ENCODE measurements at regions not wholly inside any gene's neighbourhood (a gene's known extent, or its start where the extent isn't known, plus 50 kb on each side); places are given as distances from the start of the nearest gene placed in this dataset.

DNA sequence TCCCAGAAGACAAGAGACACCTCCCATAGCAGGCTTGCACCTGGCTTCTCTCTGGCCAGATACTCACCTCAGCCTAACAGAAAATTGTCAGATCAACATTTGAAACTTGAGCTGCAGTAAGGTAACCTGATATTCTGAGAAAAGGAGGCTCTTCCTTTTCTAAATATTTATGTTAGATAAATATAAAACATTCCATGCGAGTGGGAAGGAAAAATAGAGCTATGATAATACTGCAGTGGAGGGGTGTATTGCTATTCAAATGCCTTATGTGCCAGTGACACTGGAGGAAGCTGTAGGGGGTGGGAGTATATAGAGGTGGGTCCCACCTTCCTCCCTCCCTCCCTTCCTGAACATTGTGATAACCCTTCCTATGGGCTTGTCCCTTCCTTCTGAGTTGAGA, 515.5 kb upstream of the CHAC2 start:
- no peaks in the 10 kb centered on the region for H3K27me3 ChIP-seq
- no peaks in the 10 kb centered on the region for H3K36me3 ChIP-seq
- no peak for DNase-seq
- H3K9me3 ChIP-seq: no peaks in the 10 kb centered on the region
- no peak overlapping the region for H3K4me3 ChIP-seq (ENCODE audit: low read depth, low read length)
- no peaks in the 10 kb centered on the region for H3K4me1 ChIP-seq
- TF ChIP-seq, protein P1, sequence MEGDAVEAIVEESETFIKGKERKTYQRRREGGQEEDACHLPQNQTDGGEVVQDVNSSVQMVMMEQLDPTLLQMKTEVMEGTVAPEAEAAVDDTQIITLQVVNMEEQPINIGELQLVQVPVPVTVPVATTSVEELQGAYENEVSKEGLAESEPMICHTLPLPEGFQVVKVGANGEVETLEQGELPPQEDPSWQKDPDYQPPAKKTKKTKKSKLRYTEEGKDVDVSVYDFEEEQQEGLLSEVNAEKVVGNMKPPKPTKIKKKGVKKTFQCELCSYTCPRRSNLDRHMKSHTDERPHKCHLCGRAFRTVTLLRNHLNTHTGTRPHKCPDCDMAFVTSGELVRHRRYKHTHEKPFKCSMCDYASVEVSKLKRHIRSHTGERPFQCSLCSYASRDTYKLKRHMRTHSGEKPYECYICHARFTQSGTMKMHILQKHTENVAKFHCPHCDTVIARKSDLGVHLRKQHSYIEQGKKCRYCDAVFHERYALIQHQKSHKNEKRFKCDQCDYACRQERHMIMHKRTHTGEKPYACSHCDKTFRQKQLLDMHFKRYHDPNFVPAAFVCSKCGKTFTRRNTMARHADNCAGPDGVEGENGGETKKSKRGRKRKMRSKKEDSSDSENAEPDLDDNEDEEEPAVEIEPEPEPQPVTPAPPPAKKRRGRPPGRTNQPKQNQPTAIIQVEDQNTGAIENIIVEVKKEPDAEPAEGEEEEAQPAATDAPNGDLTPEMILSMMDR (IDR thresholded peaks at IDR 0.05; ENCODE audit: low read depth, low read length): no peak

DNA sequence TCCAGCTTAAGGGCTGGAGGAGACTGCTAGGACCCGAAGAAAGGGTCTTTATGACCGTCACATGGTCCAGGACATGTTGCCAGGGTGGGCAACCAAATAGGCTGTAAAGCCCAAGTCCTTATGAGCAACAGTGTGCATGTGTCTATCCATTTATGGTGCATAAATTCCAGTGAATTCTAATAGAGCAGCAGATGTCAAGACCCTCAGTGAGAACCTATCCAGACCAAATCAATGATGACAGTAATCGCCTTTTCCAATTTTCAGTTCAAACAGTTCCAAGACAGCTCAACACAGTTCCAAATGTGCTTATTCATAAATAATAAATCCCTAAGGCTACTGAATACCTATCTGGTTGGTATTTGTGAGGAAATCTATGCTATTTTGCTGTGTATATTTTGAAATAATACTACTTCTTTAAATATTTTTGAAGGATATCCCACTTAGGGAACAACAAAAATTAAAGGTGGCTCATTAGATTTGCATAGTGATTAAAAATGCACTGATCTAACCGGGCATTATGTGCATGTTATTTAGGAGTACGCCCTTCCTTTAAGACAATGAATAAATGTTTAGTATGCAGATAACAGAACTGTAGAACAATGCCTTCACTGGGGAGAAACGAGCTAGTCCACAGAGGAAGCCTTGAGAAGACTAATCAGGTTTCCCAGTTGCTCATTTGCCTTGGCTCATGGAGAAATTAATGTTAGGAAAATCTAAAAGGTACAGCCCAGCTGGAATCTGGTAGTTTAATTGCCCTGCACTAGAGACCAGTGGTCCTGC, 519.5 kb upstream of the CHAC2 start:
- H3K4me3 ChIP-seq (ENCODE audit: low read depth, low read length): no peak overlapping the region
- no peaks in the 10 kb centered on the region for H3K36me3 ChIP-seq
- no peak for DNase-seq
- no peaks in the 10 kb centered on the region for H3K9me3 ChIP-seq
- TF ChIP-seq, protein P1 (IDR thresholded peaks at IDR 0.05; ENCODE audit: low read depth, low read length): no peak
- H3K4me1 ChIP-seq: no peaks in the 10 kb centered on the region
- H3K27me3 ChIP-seq: no peaks in the 10 kb centered on the region

DNA sequence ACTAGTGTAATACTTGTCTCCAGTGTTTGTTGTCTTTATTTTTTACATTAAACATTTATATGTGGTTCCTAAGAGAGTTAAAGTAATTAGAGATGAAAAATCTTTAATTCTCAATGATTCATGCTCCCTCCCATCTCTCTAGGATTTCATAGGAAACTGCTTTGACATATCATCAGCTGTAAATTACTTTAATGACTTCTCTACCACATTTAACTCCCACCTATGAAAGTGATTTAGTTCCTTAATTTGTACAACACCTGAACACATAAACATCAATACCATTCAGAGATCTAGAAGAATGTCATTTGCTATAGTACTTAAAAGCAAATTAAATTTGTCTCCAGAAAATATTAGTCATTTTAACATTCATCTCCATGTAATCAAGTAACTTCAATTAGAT, 524.2 kb upstream of the CHAC2 start:
- Histone ChIP-seq H3K9me3 (no peaks in the 10 kb centered on the region), H3K4me1 (no peaks in the 10 kb centered on the region), H3K27me3 (no peaks in the 10 kb centered on the region), H3K36me3 (no peaks in the 10 kb centered on the region), H3K4me3 (ENCODE audit: low read depth, low read length) (no peak overlapping the region)
- no peak for DNase-seq
- TF ChIP-seq, protein P1 (IDR thresholded peaks at IDR 0.05; ENCODE audit: low read depth, low read length): no peak

DNA sequence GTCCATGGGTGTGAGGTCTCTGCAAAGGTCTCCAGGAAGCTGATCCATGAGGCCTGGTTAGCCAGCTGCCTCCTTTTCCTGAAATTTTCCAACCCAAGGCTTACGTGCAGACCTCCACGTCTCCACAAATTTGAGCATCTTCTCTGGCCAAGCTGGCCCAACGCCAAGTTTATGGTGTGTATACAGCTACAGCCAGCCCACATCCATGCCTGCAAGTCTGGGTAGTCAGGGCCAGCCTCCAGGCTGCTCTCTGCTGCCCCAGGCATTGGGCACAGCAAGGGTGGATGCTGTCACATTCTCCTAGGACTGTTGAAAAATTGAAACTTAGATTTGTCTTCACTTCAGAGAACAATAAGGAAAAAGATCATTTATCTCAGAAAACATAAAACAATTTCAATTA, 525.5 kb upstream of the CHAC2 start:
- no peaks in the 10 kb centered on the region for H3K4me1 ChIP-seq
- no peaks in the 10 kb centered on the region for H3K36me3 ChIP-seq
- TF ChIP-seq, protein P1 (IDR thresholded peaks at IDR 0.05; ENCODE audit: low read depth, low read length): no peak
- peak; percentile 46 for DNase-seq
- H3K27me3 ChIP-seq: no peaks in the 10 kb centered on the region
- no peak overlapping the region for H3K4me3 ChIP-seq (ENCODE audit: low read depth, low read length)
- no peaks in the 10 kb centered on the region for H3K9me3 ChIP-seq

DNA sequence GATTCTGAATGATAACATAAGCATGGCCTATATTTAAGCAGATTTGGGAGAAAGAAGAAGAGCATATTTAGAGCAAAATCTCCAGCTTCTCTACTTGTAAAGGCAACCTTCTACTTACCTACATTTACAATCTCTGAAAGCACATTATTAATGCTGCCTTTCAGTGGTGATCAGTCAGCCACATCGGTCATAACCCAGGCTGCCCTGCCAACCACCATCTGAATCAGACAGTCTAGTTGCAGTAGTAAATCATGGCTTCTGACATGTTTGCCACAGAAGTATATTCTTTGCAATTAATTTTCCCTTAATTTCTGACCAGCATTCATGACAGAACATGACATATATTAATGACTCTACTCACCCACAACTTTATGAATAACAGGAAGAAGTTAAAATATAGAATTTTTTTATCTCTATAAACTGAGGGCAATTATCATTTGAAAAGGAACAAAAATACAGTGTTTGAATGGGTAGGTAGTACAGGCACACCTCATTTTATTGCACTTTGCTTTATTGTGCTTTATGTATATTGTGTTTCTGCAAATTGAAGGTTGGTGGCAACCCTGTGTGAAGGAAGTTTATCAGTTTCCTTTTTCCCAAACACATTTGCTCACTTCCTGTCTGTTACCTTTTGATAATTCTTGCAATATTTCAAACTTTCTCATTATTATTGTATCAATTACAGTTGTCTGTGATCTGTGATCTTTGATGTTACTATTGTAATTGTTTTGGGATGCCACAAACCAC, 531.6 kb upstream of the CHAC2 start:
- no peaks in the 10 kb centered on the region for H3K9me3 ChIP-seq
- peak; percentile 16 for DNase-seq
- no peaks in the 10 kb centered on the region for H3K27me3 ChIP-seq
- no peaks in the 10 kb centered on the region for H3K4me1 ChIP-seq
- no peak overlapping the region for H3K4me3 ChIP-seq (ENCODE audit: low read depth, low read length)
- no peaks in the 10 kb centered on the region for H3K36me3 ChIP-seq
- TF ChIP-seq, protein P1 (IDR thresholded peaks at IDR 0.05; ENCODE audit: low read depth, low read length): no peak

DNA sequence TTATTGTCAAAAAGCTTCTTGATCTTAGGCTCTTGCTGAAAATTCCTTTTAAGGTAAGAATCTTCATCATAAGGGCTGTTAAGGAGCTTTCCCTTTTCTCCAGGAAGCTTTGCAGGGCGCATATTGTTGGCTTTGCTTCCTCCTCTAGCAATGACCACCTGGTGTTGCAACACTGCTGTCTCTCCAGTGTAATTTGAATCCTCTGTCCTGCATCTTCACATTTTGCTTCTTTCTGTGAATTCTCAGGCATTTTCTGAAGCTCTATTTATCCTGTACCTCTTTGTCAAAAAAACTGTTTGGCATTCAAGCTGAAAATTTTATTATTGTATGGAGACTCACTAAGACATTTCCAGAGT, 533.1 kb upstream of the CHAC2 start:
- Histone ChIP-seq H3K4me3 (ENCODE audit: low read depth, low read length) (no peak overlapping the region), H3K4me1 (no peaks in the 10 kb centered on the region), H3K9me3 (no peaks in the 10 kb centered on the region), H3K36me3 (no peaks in the 10 kb centered on the region), H3K27me3 (no peaks in the 10 kb centered on the region)
- no peak for DNase-seq
- TF ChIP-seq, protein P1 (IDR thresholded peaks at IDR 0.05; ENCODE audit: low read depth, low read length): no peak

Data from BE2C (cell line).